Fibroblast of the aortic adventitia (primary cell): ENCODE measurements at regions not wholly inside any gene's neighbourhood (a gene's known extent, or its start where the extent isn't known, plus 50 kb on each side); places are given as distances from the start of the nearest gene placed in this dataset.

Source experiments
- DNase-seq: peaks from one replicate; pipeline ENCODE4 v3.0.0-alpha.2; 2010; ENCODE audit warnings: low read depth
- H3K4me3 ChIP-seq: 2 replicates; pipeline ENCODE4 v1.5.1; 2011; ENCODE audit warnings: low read depth, mild to moderate bottlenecking, control low read depth, low read length, moderate library complexity
- CTCF ChIP-seq: IDR thresholded peaks from 2 replicates; pipeline ENCODE4 v1.5.1; 2011; ENCODE audit warnings: mild to moderate bottlenecking, low read length, control low read depth, inconsistent platforms; ENCODE audit not compliant: insufficient read depth

- no peak overlapping the region for H3K4me3 ChIP-seq
- no peak for TF ChIP-seq CTCF
- no peak for DNase-seq
These were observed 202.2 kb upstream of the ST6GAL2 start for GRCh38 chr2:107088156-107088555.

- peak; percentile 2 for DNase-seq
- TF ChIP-seq CTCF: no peak
- no peak overlapping the region for H3K4me3 ChIP-seq
These were observed 205.3 kb upstream of the ST6GAL2 start for GRCh38 chr2:107091163-107091864.

GRCh38 chr2:107093426-107093957 lies 207.5 kb upstream of the ST6GAL2 start:
- DNase-seq: no peak
- H3K4me3 ChIP-seq: no peak overlapping the region
- TF ChIP-seq CTCF: no peak

- TF ChIP-seq CTCF: no peak
- DNase-seq: no peak
- H3K4me3 ChIP-seq: no peak overlapping the region
These were observed 208.6 kb upstream of the ST6GAL2 start for GRCh38 chr2:107094450-107094986.

GRCh38 chr2:107102176-107102575 lies 216.2 kb upstream of the ST6GAL2 start:
- no peak for DNase-seq
- no peak overlapping the region for H3K4me3 ChIP-seq
- TF ChIP-seq CTCF: no peak

GRCh38 chr2:107107351-107107750 lies 221.4 kb upstream of the ST6GAL2 start:
- no peak for TF ChIP-seq CTCF
- H3K4me3 ChIP-seq: no peak overlapping the region
- no peak for DNase-seq

- no peak for TF ChIP-seq CTCF
- H3K4me3 ChIP-seq: no peak overlapping the region
- no peak for DNase-seq
These were observed 222.6 kb upstream of the ST6GAL2 start for GRCh38 chr2:107108556-107108955.
